A673 (cell line): ENCODE measurements at regions not wholly inside any gene's neighbourhood (a gene's known extent, or its start where the extent isn't known, plus 50 kb on each side); places are given as distances from the start of the nearest gene placed in this dataset.

Source experiments
- BruUV-seq: library from RNA; stranded (reverse); fragments of 400-500 nt; replicated peaks from 2 replicates; lab custom pipeline; 2021; lab: Mats Ljungman, UMichigan
- CTCF ChIA-PET: fragments of 300-600 bp; sonication (Branson Sonifier 250); formaldehyde crosslinking; loops from one replicate; lab custom pipeline; 2022; ENCODE audit warnings: antibody characterized with exemption; lab: Charles Lee
- POLR2A ChIA-PET: fragments of 300-600 bp; sonication (Branson Sonifier 250); formaldehyde crosslinking; loops from one replicate; lab custom pipeline; 2022; ENCODE audit warnings: antibody characterized with exemption; ENCODE audit not compliant: low non-redundant PET; lab: Charles Lee
- DNase-seq: peaks from one replicate; pipeline ENCODE4 v3.0.0-alpha.2; 2015; ENCODE audit warnings: low spot score
- H3K27ac ChIP-seq: fragments of 200-600 bp; sonication (generic); 2 replicates; pipeline ENCODE4 v1.5.1; 2016; ENCODE audit warnings: mixed run types, low read depth, mild to moderate bottlenecking, mixed read lengths, antibody characterized with exemption, low read length; ENCODE audit not compliant: poor library complexity, severe bottlenecking
- H3K27me3 ChIP-seq: fragments of 200-600 bp; sonication (generic); replicated peaks from 2 replicates; pipeline ENCODE4 v1.6.1; 2017; ENCODE audit warnings: mixed run types, low read depth, mild to moderate bottlenecking, mixed read lengths, antibody characterized with exemption, low read length; ENCODE audit not compliant: insufficient read depth, poor library complexity
- H3K36me3 ChIP-seq: fragments of 200-600 bp; sonication (generic); 2 replicates; pipeline ENCODE4 v1.6.1; 2016; ENCODE audit warnings: mixed run types, mild to moderate bottlenecking, mixed read lengths, antibody characterized with exemption, low read length; ENCODE audit not compliant: insufficient read depth, poor library complexity, severe bottlenecking
- H3K4me1 ChIP-seq: fragments of 200-600 bp; sonication (generic); 2 replicates; pipeline ENCODE4 v1.6.1; 2017; ENCODE audit warnings: mixed run types, mild to moderate bottlenecking, mixed read lengths, antibody characterized with exemption, low read length; ENCODE audit not compliant: insufficient read depth, poor library complexity, severe bottlenecking
- H3K4me3 ChIP-seq: fragments of 200-600 bp; sonication (generic); 2 replicates; pipeline ENCODE4 v1.5.1; 2016; ENCODE audit warnings: low read depth, mixed run types, mild to moderate bottlenecking, mixed read lengths, low read length; ENCODE audit not compliant: poor library complexity, severe bottlenecking
- H3K9me3 ChIP-seq: fragments of 200-600 bp; sonication (generic); 2 replicates; pipeline ENCODE4 v1.6.1; 2016; ENCODE audit warnings: mixed run types, low read depth, mild to moderate bottlenecking, mixed read lengths, antibody characterized with exemption, low read length; ENCODE audit not compliant: poor library complexity, severe bottlenecking
- EZH2 ChIP-seq: fragments of 200-600 bp; sonication (generic); IDR thresholded peaks from 2 replicates; pipeline ENCODE4 v1.6.1; 2017; ENCODE audit warnings: borderline replicate concordance, low read depth, mild to moderate bottlenecking, mixed read lengths, antibody characterized with exemption, low read length; ENCODE audit not compliant: poor library complexity, severe bottlenecking
- intact Hi-C: fragments of 100-400 bp; cut with micrococcal nuclease; formaldehyde crosslinking; loops from one replicate; pipeline ENCODE4 v1.10.0; 2022; ENCODE audit not compliant: unreplicated experiment
- TF ChIP-seq, protein P1 (sequence below): fragments of 300-800, 200-600 bp; sonication (generic); conservative IDR thresholded peaks from 2 replicates; pipeline ENCODE4 v1.5.1; 2017; ENCODE audit warnings: low read depth, mild to moderate bottlenecking, antibody characterized with exemption, low read length, moderate library complexity, mixed read lengths

- H3K27me3 ChIP-seq = no peaks in the 10 kb centered on the region
- no TSS peak for BruUV-seq
- no peaks in the 10 kb centered on the region for H3K36me3 ChIP-seq
- H3K27ac ChIP-seq = no peak overlapping the region
- peaks cover 2% of the 10 kb centered on the region for H3K4me1 ChIP-seq
- no peaks in the 10 kb centered on the region for H3K9me3 ChIP-seq
- ChIA-PET CTCF (no interaction called here), POLR2A (no interaction called here)
- no peak for TF ChIP-seq EZH2
- TF ChIP-seq, protein P1, sequence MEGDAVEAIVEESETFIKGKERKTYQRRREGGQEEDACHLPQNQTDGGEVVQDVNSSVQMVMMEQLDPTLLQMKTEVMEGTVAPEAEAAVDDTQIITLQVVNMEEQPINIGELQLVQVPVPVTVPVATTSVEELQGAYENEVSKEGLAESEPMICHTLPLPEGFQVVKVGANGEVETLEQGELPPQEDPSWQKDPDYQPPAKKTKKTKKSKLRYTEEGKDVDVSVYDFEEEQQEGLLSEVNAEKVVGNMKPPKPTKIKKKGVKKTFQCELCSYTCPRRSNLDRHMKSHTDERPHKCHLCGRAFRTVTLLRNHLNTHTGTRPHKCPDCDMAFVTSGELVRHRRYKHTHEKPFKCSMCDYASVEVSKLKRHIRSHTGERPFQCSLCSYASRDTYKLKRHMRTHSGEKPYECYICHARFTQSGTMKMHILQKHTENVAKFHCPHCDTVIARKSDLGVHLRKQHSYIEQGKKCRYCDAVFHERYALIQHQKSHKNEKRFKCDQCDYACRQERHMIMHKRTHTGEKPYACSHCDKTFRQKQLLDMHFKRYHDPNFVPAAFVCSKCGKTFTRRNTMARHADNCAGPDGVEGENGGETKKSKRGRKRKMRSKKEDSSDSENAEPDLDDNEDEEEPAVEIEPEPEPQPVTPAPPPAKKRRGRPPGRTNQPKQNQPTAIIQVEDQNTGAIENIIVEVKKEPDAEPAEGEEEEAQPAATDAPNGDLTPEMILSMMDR = no peak
- intact Hi-C loops = no loop called here
- no peak overlapping the region for H3K4me3 ChIP-seq
- no peak for DNase-seq
Measured at GRCh38 chr7:24192691-24193090, 91.3 kb upstream of the NPY start.

DNA sequence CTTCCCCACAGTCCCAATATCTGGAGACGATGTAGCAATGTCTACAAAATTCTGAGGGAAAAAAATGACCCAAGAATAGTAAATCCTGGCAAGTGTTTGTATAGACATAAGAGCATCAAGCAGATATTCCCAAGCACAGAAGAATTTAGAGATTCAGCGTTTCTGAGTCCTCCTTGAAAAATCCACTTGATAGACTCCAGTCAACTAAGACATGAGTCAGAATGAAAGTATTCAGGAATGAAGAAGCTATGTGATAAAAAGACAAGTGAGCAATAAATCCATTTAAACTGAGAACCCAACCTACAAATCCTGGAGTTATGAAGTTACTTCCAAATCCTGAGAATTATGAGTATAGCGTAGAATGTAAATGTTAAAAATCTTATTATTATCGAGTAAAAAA is 86.1 kb upstream of the NPY start:
- ChIA-PET CTCF (no interaction called here), POLR2A (no interaction called here)
- no peak overlapping the region for H3K27ac ChIP-seq

GRCh38 chr7:24199978-24200377 is 84.0 kb upstream of the NPY start:
- no TSS peak for BruUV-seq
- Histone ChIP-seq H3K36me3 (no peaks in the 10 kb centered on the region), H3K4me3 (peak overlapping the region; percentile 21), H3K27ac (peak overlapping the region; percentile 75), H3K9me3 (no peaks in the 10 kb centered on the region), H3K4me1 (peaks cover 26% of the 10 kb centered on the region), H3K27me3 (no peaks in the 10 kb centered on the region)
- intact Hi-C loops = loop anchor here (2.0 kb wide), 1 partner anchor 41 kb away; no protein-coding TSS in a partner anchor
- DNase-seq = peak; percentile 95
- ChIA-PET POLR2A (no interaction called here), CTCF (interaction anchor here (1.2 kb wide), 1 partner anchor 261 kb away, joined by 3 read pairs; no protein-coding TSS in a partner anchor)
- no peak for TF ChIP-seq EZH2
- TF ChIP-seq, protein P1 = no peak

More for the DNA sequence above, 86.1 kb upstream of the NPY start:
- DNase-seq = peak; percentile 35
- intact Hi-C loops = no loop called here
- Histone ChIP-seq H3K27me3 (no peaks in the 10 kb centered on the region), H3K9me3 (no peaks in the 10 kb centered on the region), H3K4me1 (peaks cover 26% of the 10 kb centered on the region), H3K36me3 (no peaks in the 10 kb centered on the region), H3K4me3 (no peak overlapping the region)
- no TSS peak for BruUV-seq
- no peak for TF ChIP-seq EZH2
- TF ChIP-seq, protein P1 = no peak
